Activated naive CD4-positive, alpha-beta T cell treated with anti-CD3 and anti-CD28 coated beads, Interleukin-2, amount 10 ng/mL, durations not matched to agents 7 days and 5 days (primary cell): ENCODE measurements at regions not wholly inside any gene's neighbourhood (a gene's known extent, or its start where the extent isn't known, plus 50 kb on each side); places are given as distances from the start of the nearest gene placed in this dataset.

Experiments
- CTCF ChIA-PET: fragments of 350-600 bp; sonication (Branson Sonifier 250); formaldehyde crosslinking; loops from one replicate; lab custom pipeline; 2021; ENCODE audit warnings: antibody characterized with exemption; lab: Charles Lee
- DNase-seq: peaks from one replicate; pipeline ENCODE4 v3.0.0-alpha.2; 2020
- H3K27ac Mint-ChIP-seq: one replicate; pipeline ENCODE4 v1.8.0; 2021; ENCODE audit warnings: mild to moderate bottlenecking, moderate library complexity, mixed read lengths
- H3K27me3 Mint-ChIP-seq: one replicate; pipeline ENCODE4 v1.8.0; 2021; ENCODE audit warnings: mild to moderate bottlenecking, mixed read lengths
- H3K36me3 Mint-ChIP-seq: one replicate; pipeline ENCODE4 v1.8.0; 2021; ENCODE audit warnings: mixed read lengths
- H3K4me1 Mint-ChIP-seq: one replicate; pipeline ENCODE4 v1.8.0; 2021; ENCODE audit warnings: mixed read lengths
- H3K4me3 Mint-ChIP-seq: one replicate; pipeline ENCODE4 v1.8.0; 2021; ENCODE audit warnings: mild to moderate bottlenecking, moderate library complexity, mixed read lengths
- H3K9me3 Mint-ChIP-seq: one replicate; pipeline ENCODE4 v1.8.0; 2021; ENCODE audit warnings: mixed read lengths

DNA sequence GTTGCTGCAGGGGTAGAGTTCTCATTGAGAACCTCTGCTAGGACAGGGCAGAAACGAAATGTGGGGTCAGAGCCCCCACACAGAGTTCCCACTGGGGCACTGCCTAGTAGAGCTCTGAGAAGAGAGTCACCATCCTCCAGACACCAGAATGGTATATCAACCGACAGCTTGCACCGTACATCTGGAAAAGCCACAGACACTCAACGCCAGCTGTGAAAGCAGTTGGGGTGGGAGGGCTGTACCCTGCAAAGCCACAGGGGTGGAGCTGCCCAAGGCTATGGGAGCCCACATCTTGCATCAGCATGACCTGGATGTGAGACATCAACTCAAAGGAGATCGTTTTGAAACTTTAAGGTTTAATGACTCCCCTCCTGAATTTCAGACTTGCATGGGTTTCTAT is 284.0 kb upstream of the DEPDC1 start:
- H3K4me3 Mint-ChIP-seq = no peak overlapping the region
- no peak for DNase-seq
- CTCF ChIA-PET = no interaction called here
- H3K9me3 Mint-ChIP-seq = peaks cover 15% of the 10 kb centered on the region
- H3K27me3 Mint-ChIP-seq = no peaks in the 10 kb centered on the region
- H3K4me1 Mint-ChIP-seq = peaks cover 8% of the 10 kb centered on the region
- no peak overlapping the region for H3K27ac Mint-ChIP-seq
- no peaks in the 10 kb centered on the region for H3K36me3 Mint-ChIP-seq

DNA sequence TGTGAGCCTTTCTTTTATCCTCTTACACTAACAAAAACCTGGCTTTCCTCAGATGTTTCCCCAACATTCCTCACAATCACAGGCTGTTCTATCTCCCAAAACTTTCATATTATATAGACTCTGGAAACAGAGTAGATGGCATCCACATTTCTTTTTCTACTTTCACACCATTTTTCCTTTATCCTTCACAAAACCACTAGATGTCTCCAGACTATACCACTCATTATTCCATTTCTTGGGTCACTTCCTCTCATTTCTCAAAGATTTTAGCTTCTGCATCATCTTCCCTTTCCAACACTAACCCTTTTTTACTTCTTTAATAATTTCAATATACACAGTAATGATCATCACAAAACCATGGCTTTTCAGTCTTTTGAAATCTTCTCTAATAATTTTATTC is 286.0 kb upstream of the DEPDC1 start:
- Mint-ChIP-seq H3K27me3 (no peaks in the 10 kb centered on the region), H3K4me1 (peaks cover 3% of the 10 kb centered on the region), H3K4me3 (no peak overlapping the region), H3K36me3 (no peaks in the 10 kb centered on the region), H3K9me3 (peaks cover 15% of the 10 kb centered on the region), H3K27ac (no peak overlapping the region)
- CTCF ChIA-PET = no interaction called here
- DNase-seq = no peak

DNA sequence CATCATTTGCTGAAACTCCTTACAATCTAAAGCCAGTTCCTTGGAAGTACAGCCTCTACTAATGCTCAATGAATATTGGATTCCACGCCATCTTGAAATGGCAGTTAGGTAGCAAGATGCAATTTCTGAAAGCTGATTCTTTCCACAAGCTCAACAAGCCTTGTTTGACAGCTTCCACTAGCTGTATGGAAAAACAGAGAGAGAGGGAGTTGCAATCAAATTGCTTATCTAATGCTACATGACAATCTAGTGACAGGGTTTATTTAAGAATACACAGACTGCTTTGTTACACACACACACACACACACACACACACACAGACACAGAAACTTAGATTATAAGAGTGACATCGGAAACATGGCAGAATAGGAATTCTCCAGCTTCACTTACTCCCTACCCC is 288.4 kb upstream of the DEPDC1 start:
- Mint-ChIP-seq H3K4me1 (no peaks in the 10 kb centered on the region), H3K4me3 (no peak overlapping the region), H3K27ac (no peak overlapping the region), H3K27me3 (no peaks in the 10 kb centered on the region), H3K36me3 (no peaks in the 10 kb centered on the region), H3K9me3 (peaks cover 3% of the 10 kb centered on the region)
- DNase-seq = no peak
- CTCF ChIA-PET = no interaction called here

- no peaks in the 10 kb centered on the region for H3K36me3 Mint-ChIP-seq
- H3K27ac Mint-ChIP-seq = no peak overlapping the region
- no peaks in the 10 kb centered on the region for H3K4me1 Mint-ChIP-seq
- peaks cover 3% of the 10 kb centered on the region for H3K9me3 Mint-ChIP-seq
- no peaks in the 10 kb centered on the region for H3K27me3 Mint-ChIP-seq
- DNase-seq = no peak
- H3K4me3 Mint-ChIP-seq = no peak overlapping the region
- CTCF ChIA-PET = no interaction called here
Observed at GRCh38 chr1:68788762-68789161, 291.9 kb upstream of the DEPDC1 start.

- H3K9me3 Mint-ChIP-seq = peaks cover 3% of the 10 kb centered on the region
- H3K4me3 Mint-ChIP-seq = no peak overlapping the region
- no peak for DNase-seq
- CTCF ChIA-PET = no interaction called here
- no peak overlapping the region for H3K27ac Mint-ChIP-seq
- H3K36me3 Mint-ChIP-seq = no peaks in the 10 kb centered on the region
- H3K27me3 Mint-ChIP-seq = no peaks in the 10 kb centered on the region
- H3K4me1 Mint-ChIP-seq = no peaks in the 10 kb centered on the region
Observed at GRCh38 chr1:68791800-68792199, 294.9 kb upstream of the DEPDC1 start.

- H3K9me3 Mint-ChIP-seq = peaks cover 3% of the 10 kb centered on the region
- no peak for DNase-seq
- no peaks in the 10 kb centered on the region for H3K27me3 Mint-ChIP-seq
- H3K4me3 Mint-ChIP-seq = no peak overlapping the region
- no peaks in the 10 kb centered on the region for H3K36me3 Mint-ChIP-seq
- CTCF ChIA-PET = no interaction called here
- H3K4me1 Mint-ChIP-seq = no peaks in the 10 kb centered on the region
- H3K27ac Mint-ChIP-seq = no peak overlapping the region
Observed at GRCh38 chr1:68795956-68796355, 299.1 kb upstream of the DEPDC1 start.

GRCh38 chr1:68796888-68797287 is 300.0 kb upstream of the DEPDC1 start:
- Mint-ChIP-seq H3K27me3 (no peaks in the 10 kb centered on the region), H3K9me3 (no peaks in the 10 kb centered on the region), H3K4me1 (no peaks in the 10 kb centered on the region), H3K36me3 (no peaks in the 10 kb centered on the region), H3K4me3 (no peak overlapping the region), H3K27ac (peak overlapping the region; percentile 24)
- DNase-seq = no peak
- CTCF ChIA-PET = no interaction called here

DNA sequence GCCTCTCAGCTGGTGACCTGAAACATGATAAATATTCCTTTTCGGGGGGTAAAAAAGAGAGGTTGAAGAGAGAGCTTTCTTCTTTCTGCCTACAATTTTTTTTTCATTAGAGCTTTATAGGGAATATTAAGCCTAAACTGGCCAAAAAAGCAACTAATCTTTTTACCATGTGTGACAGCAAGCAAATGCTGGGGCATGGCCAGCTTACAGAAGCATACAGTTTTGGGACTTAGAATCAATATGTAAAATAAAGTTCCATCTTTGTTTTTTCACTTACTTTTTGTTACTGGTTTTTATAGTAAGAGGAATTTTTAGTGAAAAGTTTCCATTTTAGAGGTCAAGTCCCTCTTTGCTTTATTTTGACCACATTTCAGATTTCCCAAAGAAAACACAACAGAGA is 301.2 kb upstream of the DEPDC1 start:
- Mint-ChIP-seq H3K9me3 (no peaks in the 10 kb centered on the region), H3K4me1 (no peaks in the 10 kb centered on the region), H3K36me3 (no peaks in the 10 kb centered on the region), H3K27ac (no peak overlapping the region), H3K4me3 (no peak overlapping the region), H3K27me3 (no peaks in the 10 kb centered on the region)
- no peak for DNase-seq
- CTCF ChIA-PET = no interaction called here

DNA sequence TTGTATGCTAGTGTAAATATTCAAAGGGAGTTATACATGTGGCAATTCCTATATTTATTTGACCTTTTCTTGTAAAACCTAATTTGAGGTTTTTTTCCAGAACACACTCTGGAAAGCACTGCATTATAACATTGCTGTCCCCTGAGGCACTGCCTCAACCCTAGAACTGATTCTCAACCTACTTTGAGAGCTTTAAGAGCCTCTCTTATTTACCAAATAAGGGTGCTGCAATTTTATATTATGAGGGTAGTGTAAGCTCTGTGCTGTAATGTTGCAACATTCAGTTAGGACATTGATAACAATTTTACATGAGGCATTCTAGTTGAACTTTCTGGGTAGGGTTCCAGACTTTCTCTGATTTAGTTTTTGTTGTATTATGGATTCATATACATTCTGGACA is 302.2 kb upstream of the DEPDC1 start:
- DNase-seq = no peak
- H3K36me3 Mint-ChIP-seq = no peaks in the 10 kb centered on the region
- CTCF ChIA-PET = no interaction called here
- H3K27ac Mint-ChIP-seq = no peak overlapping the region
- no peaks in the 10 kb centered on the region for H3K27me3 Mint-ChIP-seq
- H3K9me3 Mint-ChIP-seq = no peaks in the 10 kb centered on the region
- H3K4me1 Mint-ChIP-seq = no peaks in the 10 kb centered on the region
- H3K4me3 Mint-ChIP-seq = no peak overlapping the region

- no peak overlapping the region for H3K4me3 Mint-ChIP-seq
- H3K27me3 Mint-ChIP-seq = no peaks in the 10 kb centered on the region
- DNase-seq = no peak
- CTCF ChIA-PET = no interaction called here
- H3K36me3 Mint-ChIP-seq = no peaks in the 10 kb centered on the region
- no peaks in the 10 kb centered on the region for H3K9me3 Mint-ChIP-seq
- H3K27ac Mint-ChIP-seq = no peak overlapping the region
- H3K4me1 Mint-ChIP-seq = no peaks in the 10 kb centered on the region
Observed at GRCh38 chr1:68800182-68800581, 303.3 kb upstream of the DEPDC1 start.

DNA sequence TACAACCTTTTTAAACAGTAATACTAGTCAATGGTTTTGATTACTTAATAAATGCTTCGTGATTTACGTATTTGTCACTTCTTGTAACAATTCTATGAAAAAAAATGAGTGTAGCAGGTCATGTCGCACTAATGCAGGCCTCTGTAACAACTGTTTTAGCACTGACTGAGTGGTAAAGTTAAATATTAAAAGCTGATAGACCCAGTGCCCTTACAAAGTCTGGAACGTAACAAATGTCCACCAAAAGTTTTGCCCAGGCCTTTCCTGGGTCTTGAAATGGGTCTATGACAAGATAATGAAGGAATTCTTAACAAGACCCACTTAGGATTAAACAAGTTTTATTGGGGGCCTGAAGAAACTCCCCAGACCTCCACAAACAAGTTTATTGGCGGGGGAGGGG is 304.6 kb upstream of the DEPDC1 start:
- no peak for DNase-seq
- CTCF ChIA-PET = no interaction called here
- Mint-ChIP-seq H3K4me1 (no peaks in the 10 kb centered on the region), H3K36me3 (no peaks in the 10 kb centered on the region), H3K4me3 (no peak overlapping the region), H3K9me3 (no peaks in the 10 kb centered on the region), H3K27me3 (no peaks in the 10 kb centered on the region), H3K27ac (no peak overlapping the region)

DNA sequence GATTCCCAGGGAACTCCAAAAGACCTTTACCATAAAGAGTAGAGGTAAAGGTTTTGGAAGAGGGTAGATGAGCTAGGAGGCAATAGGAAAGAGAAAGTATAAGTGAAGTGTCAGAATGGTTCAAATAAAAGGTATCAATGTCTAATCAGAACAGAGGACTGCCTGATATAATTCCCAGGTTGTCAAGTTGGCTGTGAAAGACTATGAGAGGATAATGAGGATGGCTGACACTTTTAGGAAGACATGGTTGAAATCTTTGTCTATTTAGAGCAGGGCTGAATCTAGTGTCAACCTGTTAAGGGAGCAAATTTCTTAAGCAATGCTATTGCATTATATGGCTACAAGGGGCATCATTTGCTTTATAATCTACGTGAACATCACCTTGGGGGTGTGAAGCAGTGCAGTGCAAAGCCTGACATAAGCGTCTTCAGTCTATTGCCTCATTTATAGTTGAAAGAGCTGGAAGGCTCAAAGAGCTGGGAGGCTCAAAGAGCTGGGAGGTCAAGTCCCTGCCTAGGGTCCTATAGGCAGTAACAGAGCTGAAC is 308.3 kb upstream of the DEPDC1 start:
- Mint-ChIP-seq H3K27ac (no peak overlapping the region), H3K36me3 (no peaks in the 10 kb centered on the region), H3K4me1 (no peaks in the 10 kb centered on the region), H3K9me3 (no peaks in the 10 kb centered on the region), H3K27me3 (no peaks in the 10 kb centered on the region), H3K4me3 (no peak overlapping the region)
- CTCF ChIA-PET = no interaction called here
- DNase-seq = no peak

DNA sequence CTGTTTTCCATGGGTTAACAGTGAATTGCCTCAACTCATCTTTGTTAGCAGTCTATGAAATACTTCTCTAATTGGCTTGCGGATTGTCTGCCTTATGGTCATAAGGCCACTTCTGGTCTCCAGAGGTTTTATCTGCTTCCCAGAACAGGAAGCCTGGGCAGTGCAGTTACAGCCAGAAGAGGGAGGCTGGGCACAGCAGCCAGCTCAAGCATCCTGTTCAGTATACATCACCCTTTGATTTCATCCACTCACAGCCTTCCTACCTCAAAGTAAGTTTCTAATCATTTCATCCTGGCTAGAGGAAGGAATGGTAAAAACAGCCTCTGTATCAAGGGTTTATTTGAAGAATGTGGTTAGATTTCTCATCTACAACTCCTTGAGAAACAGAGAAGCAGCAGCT is 311.5 kb upstream of the DEPDC1 start:
- DNase-seq = no peak

GRCh38 chr1:68811806-68812205 is 314.9 kb upstream of the DEPDC1 start:
- Mint-ChIP-seq H3K4me1 (no peaks in the 10 kb centered on the region), H3K9me3 (peaks cover 2% of the 10 kb centered on the region), H3K27me3 (no peaks in the 10 kb centered on the region), H3K36me3 (no peaks in the 10 kb centered on the region), H3K27ac (no peak overlapping the region), H3K4me3 (no peak overlapping the region)
- DNase-seq = no peak
- CTCF ChIA-PET = interaction anchor here (1.4 kb wide), 1 partner anchor 692 kb away, joined by 3 read pairs; no protein-coding TSS in a partner anchor

More for the DNA sequence above, 311.5 kb upstream of the DEPDC1 start:
- Mint-ChIP-seq H3K36me3 (no peaks in the 10 kb centered on the region), H3K4me3 (no peak overlapping the region), H3K27ac (no peak overlapping the region), H3K9me3 (peaks cover 2% of the 10 kb centered on the region), H3K27me3 (no peaks in the 10 kb centered on the region), H3K4me1 (no peaks in the 10 kb centered on the region)
- CTCF ChIA-PET = no interaction called here

- Mint-ChIP-seq H3K27me3 (no peaks in the 10 kb centered on the region), H3K4me3 (no peak overlapping the region), H3K27ac (no peak overlapping the region), H3K4me1 (no peaks in the 10 kb centered on the region), H3K9me3 (peaks cover 2% of the 10 kb centered on the region), H3K36me3 (no peaks in the 10 kb centered on the region)
- CTCF ChIA-PET = no interaction called here
- DNase-seq = no peak
Observed at GRCh38 chr1:68812333-68812732, 315.5 kb upstream of the DEPDC1 start.

DNA sequence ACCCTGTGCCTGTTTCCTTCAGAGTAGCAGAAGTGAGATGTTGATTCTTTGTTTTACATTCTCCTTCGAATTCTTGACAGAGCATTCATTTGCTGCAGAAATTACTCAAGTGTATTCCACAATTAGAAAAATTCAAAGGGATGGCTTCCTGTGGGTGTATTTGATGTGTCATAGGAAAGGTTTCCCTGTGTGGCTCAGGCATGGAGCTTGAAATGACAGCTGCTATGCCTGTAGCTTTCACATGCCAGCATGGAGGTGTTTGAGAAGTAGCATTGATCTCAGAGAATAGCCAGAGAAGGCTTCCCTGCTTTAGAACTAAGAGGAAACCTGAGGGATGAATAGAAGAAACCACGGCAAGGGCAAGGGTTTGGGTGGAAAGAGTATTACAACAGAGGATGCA is 317.2 kb upstream of the DEPDC1 start:
- Mint-ChIP-seq H3K27ac (no peak overlapping the region), H3K4me1 (no peaks in the 10 kb centered on the region), H3K36me3 (no peaks in the 10 kb centered on the region), H3K27me3 (no peaks in the 10 kb centered on the region), H3K9me3 (peaks cover 2% of the 10 kb centered on the region), H3K4me3 (no peak overlapping the region)
- no peak for DNase-seq
- CTCF ChIA-PET = no interaction called here
